Activated CD4-positive, alpha-beta T cell treated with anti-CD3 and anti-CD28 coated beads, Interleukin-10, Interleukin-2, amounts not matched to agents 100 ng/mL and 50 ng/mL, durations not matched to agents 16 hours and 8 hours (primary cell): ENCODE measurements at regions not wholly inside any gene's neighbourhood (a gene's known extent, or its start where the extent isn't known, plus 50 kb on each side); places are given as distances from the start of the nearest gene placed in this dataset.
"Not testable (repeated sequence)": the region's sequence is repeated elsewhere in the genome, so short reads cannot be mapped to it uniquely, and the experiment has no call there.

Experiments used
- DNase-seq: peaks from one replicate; pipeline ENCODE4 v3.0.0-alpha.2; 2020

DNA sequence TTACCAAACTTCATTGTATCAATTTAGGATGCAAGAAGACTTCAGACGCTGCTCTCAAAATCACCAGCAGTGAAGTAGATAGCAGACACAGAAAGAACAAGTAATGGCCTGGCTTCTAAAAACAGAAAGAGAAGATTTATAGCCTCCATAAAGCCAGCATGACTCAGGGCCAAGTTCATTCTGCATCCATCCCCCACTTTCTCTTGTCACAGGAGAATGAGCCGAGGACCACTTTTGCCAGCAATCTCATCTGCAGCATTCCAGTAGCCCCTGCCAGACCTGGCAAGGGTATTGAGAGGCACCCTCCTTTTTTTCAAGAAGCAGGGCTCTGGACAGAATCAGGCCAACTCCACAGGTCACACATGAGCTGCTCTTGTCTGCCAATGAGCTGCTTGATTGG is 355.4 kb upstream of the SOX9 start:
- DNase-seq = no peak

DNA sequence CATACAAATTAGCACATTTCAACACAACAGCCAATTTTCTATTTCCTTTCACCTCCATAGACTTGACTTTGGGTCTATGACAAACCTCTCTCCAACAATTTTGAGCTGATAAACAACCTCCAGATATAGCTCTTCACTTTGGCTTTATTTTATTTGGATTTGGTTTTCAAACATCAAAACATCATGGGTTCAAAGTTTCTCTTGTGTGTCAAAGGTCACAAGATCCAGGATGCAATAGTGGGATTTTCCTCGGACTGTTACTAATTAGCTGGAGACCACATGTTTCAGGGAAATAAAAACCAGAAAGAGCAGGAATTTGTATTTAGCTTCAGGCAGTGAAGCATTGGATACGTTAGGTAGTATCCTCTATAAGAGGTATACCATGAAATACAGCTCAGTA is 351.0 kb upstream of the SOX9 start:
- DNase-seq = no peak

DNA sequence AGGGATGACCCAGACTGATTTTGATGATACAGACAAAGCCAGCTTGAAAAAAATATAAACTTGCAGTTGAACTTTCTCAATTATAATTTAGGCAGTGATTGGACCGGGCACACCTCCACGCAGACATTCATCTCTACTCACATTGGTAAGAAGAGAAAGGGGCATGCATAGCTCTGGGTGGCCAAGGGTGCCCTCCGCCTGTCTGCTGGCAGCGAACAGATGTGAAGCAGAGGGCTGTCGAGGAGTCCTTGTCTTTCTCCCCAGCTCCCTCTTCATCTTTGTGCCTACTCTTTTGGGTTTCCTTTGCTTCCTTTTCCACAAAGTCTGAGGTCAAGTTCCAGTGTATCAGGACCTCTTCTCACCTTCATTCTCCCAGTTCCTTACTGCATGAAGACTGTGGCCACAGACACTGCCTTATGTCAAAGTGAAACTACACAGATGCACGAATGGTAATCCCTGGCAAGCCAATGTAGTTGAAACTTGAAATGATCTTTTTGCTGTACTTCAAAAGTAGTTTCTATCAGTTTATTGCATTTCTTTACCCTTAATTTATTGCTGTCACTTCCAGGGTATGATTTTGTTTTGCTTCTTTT is 343.7 kb upstream of the SOX9 start:
- DNase-seq = no peak

DNA sequence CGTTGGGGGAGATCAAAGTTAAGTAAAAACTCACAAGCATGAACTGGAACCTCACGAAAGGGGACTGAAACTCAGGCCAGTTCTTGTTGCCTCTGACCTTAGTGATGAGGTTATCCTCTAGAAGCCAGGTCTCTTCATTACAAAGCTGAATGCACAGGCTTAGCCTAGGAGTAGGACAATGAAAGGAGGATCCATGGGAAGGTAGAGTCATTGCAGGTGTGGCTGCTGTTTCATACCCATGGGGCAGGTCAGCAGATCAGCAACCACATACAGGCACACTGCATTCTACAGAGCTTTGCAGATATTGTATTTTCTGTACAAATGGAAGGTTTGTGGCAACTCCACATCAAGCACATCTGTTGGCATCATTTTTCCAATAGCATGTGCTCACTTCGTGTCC is 341.3 kb upstream of the SOX9 start:
- DNase-seq = no peak

DNA sequence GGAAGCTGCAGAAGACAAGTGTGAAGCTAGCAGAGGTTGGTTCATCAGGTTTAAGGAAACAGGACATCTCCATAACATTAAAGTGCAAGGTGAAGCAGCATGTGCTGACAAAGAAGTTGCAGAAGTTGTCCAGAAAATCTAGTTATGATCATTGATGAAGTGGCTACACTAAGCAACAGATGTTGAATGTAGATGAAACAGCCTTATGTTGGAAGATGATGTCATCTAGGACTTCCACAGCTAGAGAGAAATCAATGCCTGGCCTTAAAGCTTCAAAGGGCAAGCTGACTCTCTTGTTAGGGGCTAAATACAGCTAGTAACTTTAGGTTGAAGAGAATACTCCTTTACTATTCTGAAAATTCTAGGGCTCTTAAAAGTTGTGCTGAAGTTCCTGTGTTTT is 340.2 kb upstream of the SOX9 start:
- no peak for DNase-seq

DNA sequence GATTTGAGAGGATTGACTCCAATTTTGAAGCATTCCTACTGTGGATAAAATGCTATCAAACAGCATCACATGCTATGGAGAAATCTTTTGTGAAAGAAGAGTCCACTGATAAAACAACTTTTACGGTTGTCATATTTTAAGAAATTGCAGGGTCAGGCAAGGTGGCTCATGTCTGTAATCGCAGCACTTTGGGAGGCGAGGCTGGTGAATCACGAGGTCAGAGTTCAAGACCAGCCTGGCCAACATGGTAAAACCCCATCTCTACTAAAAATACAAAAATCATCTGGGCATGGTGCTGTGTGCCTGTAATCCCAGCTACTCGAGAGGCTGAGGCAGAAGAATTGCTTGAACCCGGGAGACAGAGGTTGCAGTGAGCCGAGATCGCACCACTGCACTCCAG is 338.8 kb upstream of the SOX9 start:
- DNase-seq = not testable (repeated sequence)

DNA sequence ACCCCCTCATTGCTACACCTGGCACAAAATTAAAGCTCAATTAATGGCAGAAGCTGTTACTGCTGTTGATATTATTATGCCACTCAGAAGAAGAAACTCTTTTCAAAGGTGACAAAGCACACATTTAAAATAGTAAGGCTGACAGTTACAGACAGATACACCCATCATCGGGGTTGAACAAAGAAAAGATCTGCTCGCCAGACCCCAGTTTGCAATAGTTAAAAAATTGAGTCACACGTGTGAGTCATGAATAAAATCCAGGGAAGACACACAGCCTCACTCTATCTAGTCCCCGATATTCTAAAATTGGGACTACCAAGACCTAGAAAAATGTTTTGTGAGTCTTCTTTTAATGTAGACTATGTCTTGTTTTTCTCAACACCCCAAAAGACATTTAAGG is 330.0 kb upstream of the SOX9 start:
- no peak for DNase-seq

DNA sequence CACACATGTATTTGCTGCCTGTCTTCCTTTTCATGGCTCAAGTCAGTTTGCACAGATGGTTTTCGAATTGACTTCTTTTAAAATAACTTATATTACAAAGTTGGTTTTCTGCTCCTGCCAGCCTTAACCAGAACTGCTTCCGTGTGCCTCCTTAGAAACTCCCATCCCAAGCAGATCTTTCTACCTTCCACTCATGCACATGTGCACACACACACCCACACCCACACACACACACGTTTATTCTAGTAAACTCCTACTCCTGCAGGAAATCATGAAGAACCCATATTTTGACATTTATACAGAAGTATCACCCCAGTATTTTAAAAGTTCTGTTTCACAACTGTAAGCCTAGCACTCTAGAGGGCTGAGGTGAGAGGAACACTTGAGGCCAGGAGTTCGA is 329.5 kb upstream of the SOX9 start:
- no peak for DNase-seq

DNA sequence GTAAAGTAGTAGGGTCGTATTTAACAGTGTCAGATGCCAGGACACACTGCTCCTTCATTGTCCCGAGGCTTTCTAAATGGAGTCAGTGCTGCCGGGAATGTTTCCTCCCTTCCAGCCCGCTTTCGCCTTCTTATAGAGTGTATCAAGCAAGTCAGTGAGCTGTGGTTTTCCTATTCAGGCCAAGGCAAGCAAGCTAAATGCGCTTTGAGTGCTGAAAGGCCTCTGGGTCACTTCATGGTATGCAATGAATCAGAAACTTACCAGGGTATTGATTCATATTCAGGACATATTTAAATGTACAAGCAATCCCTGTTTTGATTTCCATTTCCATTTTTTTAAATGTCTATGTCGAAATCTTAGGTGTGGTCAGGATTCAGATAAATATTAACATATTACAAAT is 327.9 kb upstream of the SOX9 start:
- DNase-seq = no peak

DNA sequence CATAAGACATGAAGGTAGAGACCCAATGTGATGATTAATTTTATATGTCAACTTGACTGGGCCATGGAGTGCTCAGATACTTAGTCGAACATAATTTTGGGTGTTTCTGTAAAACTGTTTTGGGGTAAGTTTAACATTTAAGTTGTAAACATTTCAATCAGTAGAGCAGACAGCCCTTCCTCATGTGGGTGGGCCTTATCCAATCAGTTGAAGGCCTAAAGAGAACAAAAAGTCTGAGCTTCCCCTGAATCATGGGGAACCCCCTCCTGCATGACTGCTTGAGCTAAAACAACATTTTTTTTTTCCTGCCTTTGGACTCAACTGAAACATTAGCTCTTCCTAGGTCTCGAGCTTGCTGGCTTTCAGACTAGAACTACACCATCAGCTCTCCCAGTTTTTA is 327.3 kb upstream of the SOX9 start:
- no peak for DNase-seq

DNA sequence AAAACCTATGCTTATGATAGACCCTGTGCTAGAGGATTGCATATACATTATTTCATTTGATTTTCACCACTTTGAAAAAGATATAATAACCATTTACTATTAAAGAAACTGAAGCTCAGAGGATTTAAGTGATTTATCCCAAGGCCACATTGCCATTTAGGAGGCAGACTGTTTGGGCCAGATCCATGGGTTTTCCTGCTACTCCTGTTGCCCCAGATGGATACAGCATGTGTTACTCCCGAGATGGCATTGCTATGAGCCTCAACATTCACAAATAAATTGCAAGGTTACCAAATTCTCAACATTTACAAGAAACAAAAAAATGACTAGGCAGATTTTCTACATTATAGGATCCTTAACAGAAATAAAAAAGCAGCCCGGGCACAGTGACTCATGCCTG is 322.1 kb upstream of the SOX9 start:
- DNase-seq = no peak

DNA sequence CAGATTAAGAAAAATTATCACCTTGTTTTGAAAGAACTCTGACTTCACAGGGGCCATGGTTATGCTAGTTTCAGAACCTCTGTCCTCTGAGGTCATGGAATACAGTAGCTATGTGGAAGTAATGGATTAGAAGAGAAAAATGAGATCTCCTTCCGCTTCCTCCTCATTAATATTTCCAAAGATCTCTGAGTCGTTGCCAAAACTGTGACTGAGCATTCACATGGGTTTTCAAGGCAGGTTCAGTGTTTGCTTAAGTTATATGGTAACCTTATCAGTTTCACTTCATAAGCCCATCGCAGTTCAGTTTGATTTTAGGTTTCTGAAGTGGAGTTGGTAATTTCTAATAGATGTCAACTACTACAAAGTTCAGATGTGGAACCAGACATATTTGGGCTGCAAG is 321.2 kb upstream of the SOX9 start:
- DNase-seq = no peak

DNA sequence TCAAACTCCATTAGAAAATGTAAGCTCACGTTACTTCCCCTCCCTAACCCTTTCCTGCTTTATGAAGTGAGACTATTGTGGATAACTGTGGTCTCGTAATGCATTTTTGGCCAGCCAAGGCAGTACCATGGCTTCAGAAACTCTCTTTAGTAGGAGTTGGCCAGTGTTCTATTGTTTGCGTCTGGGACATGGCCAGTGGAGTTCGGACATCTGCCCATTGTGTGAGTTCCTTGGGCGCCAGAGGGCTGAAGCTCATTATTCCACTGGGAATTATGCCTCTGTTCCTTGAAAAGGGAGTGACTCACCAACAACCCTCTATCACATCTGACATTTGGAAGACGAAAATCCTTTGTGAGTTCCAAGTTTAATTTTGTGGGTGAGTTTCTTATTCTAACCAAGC is 319.5 kb upstream of the SOX9 start:
- no peak for DNase-seq

DNA sequence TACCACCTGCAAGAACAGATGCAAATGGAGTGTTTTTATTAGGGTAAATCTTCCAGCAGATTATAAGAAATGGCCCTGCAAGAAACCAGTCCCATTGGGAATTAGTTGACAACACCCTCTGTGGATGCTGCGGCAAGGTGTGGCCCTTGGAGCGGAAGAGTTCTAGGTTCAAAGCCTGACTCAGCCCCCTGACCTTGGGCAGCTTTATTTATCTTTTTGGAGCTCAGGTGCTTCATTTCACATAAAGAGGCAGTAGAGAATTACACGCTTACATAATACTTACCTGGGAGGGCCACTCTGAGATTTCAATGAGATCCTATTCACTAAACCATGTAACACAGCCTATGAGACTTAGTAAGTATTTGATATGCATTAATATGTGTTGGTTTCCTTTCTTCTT is 318.2 kb upstream of the SOX9 start:
- no peak for DNase-seq

DNA sequence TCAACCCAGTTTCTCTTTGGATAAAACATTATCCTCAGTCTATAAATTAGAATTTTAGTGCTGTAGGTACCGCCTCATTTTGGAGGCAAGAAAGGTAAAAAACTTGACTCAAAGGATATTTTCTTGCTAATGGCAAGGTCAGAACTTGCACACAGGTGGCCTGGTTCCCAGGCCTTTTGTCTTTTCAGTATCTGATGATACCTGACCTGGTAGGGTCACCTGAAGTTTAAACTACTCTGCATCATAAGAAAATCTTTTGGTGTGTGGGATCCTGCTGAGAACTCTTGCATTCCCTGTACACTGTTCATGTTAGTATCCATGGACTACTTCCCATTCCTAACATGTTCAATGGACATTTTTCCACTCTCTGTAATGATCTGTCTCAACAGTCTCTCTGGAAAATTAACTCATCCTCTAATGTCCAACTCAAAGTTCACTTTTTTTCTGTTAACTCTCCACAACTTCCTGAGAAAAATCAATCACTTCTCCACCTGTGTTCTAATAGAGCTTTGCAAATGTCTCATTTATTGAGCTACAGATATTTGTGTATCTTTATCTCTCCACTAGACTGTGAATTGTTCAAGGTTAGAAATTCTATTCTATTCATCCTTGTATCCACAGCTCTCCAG is 317.1 kb upstream of the SOX9 start:
- DNase-seq = no peak

DNA sequence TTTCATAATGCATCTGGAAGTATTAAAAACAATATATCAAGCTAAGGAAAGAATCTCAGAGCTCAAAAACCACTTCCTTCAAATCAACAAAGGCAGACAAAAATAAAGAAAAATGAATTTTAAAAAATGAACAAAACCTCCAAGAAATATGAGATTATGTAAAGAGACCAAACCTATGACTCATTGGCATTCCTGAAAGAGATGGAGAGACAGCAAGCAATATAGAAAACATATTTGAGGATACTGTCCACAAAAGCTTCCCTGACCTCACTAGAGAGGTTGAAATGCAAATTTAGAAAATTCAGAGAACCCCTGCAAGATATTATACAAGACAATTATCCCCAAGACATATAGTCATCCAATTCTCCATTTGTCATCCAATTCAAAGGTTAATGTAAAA is 311.3 kb upstream of the SOX9 start:
- no peak for DNase-seq

DNA sequence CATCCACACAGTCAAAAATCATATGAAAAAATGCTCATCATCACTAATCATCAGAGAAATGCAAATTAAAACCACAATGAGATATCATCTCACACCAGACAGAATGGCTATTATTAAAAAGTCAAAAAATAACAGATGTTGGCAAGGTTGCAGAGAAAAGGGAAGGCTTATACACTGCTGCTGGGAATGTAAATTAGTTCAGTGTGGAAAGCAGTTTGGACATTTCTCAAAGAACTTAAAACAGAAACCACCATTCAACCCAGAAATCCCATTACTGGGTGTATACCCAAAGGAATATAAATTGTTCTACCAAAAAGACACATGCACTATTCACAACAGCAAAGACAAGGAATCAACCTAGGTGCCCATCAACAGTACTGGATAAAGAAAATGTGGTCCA is 307.0 kb upstream of the SOX9 start:
- DNase-seq = not testable (repeated sequence)

DNA sequence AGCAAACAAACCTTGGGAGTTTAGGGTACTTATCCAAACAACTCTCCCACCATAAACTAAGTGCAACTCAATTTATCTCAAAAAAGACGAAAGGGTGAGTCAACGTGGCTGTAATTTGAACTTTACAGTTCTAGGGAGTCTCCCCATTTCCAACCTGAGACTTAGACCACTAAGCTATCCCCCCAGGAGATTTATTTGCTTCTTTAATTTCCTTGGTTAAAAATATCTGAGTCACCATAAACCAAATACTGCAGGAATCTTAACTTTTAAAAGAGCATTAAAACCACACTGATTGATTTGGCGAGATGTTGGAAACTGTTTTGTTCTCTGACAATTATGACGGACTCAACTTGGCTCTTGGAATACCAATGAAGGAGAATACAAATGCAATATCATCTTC is 299.3 kb upstream of the SOX9 start:
- DNase-seq = no peak

DNA sequence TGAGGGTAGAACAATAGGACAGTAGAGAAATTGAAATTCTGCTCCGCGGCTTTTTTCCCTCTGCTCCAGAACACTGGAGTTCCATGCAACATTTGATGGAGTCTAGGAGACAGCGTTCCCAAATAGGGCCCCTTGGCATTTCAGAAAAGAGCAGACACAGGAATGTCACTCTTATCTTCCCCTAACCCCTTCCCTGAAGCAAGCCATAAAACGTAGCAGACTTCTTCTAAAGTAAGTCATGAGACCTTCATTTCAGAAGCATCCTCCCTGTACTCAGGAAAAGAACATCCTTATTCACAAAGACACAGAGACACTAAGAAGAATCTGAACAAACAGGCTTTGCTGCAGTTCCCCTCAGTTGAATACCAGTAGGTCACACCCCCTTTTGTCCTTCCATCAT is 296.1 kb upstream of the SOX9 start:
- DNase-seq = no peak

DNA sequence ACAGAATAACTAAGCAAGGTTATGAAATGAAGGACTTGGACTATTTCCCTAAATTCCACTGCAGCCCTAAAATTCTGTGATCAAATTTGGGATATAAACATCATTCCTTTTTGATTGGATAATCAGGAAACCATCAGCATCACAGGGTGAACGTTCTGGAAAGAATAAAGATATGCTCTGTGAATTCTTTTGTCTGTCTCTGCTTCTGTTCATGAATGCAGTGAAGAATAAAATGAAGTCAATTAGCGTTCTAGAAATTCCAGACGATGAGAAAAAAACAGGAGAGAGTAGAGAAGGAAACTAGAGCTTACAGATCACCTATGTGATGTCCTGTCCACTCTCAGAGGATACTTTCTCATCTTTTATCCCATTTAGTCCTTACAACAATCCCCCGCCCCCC is 295.1 kb upstream of the SOX9 start:
- no peak for DNase-seq

DNA sequence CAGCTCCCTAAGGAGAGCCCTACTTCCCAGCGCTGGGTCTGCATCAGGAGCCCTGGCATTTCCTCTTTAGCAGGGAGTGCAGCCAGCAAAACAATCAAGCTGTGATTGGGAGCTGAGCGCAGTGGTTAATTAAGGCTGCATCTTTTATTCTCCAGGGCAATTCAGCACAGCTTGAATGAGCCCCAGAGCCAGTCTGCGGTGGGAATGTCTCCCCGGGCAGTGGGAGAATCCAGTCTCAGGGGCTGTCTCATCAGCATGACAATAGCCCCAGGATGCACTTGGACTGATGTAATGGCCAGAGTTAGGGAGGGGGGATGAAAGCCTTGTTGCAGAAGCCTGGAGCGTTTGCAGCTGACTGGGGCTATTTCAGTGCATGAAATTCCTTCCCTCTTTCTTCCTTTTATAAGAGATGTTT is 292.6 kb upstream of the SOX9 start:
- DNase-seq = no peak

DNA sequence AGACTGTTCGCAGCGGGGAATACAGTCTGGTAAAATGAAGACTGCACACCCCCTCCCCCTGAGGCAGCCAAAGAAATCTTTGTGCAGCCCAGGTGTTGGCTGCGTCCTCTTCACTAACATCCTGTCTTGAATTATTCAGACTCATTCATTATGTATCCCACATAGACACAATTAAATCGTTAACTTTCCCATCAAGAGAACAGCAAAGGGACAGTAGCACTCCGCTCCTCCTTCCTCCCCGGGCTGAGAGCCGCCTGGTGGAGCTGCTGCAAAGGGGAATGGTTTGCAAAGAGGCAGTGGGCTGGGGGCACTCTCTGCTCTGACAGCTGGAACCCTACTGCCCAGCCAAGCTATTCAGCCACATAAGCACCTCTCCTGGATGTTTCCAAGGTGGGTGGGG is 290.0 kb upstream of the SOX9 start:
- DNase-seq = no peak

DNA sequence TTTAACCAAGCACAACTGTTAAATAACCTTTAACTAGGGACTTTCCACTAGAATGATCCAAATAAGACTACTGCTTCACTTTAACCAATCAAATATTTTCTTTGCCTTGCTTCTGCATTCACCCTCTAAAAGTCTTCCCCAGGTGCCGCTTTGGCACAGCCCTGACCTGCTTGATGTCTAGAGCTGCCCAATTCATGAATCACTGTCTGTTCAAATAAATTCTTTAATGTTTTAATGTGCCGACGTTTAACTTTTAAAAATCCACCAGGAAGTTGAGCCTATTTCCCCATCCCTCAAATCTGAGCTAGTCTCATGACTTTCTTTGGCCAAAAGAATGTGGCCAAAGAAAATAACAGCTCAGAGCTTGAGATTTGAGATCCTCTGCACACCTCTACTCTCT is 277.8 kb upstream of the SOX9 start:
- no peak for DNase-seq

DNA sequence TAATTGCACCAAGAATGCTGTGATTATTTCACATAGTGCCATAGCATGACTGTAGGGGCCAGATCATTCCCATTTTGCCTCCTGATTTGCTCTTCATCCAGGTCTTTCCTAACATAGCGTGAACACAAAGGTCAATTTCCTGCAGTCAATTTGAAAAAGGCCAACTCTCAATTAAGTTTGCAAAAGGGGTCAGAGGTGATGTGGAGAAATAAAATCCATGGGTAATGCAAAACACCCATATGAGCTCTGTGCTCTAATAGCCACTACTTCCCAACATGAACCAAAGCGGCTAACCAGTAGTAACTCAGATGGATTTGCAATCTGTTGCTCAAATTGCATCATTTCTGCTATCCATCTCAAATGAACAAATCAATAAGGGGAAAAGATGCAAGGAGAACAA is 275.5 kb upstream of the SOX9 start:
- no peak for DNase-seq

DNA sequence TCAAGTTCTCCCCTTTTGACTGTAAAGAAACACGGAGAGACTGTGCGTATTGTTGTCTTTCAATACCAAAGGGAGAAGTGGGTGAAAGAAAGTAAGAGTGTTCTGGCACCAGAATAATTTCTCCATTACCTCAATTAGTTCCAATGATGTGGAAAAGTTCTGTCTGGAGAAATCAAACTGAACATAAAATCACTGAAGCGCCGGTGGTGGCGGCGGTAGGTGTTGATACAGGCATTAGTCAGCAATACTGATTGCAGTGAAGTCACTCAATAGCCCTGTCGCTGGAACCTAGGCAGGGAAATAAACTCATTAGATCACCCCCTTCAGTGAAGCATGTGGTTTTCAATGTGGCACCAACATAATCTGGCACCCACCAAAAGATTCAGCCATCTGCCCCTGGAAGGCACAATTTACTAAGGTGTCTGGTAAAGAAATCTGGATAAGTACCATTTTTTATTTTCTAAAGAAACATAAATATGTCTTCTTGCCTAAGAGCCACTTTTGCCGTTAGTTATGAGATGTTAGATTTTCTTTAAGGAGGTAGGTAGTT is 274.2 kb upstream of the SOX9 start:
- no peak for DNase-seq
